ENCODE measurements at regions not wholly inside any gene's neighbourhood (a gene's known extent, or its start where the extent isn't known, plus 50 kb on each side); places are given as distances from the start of the nearest gene placed in this dataset.

DNA sequence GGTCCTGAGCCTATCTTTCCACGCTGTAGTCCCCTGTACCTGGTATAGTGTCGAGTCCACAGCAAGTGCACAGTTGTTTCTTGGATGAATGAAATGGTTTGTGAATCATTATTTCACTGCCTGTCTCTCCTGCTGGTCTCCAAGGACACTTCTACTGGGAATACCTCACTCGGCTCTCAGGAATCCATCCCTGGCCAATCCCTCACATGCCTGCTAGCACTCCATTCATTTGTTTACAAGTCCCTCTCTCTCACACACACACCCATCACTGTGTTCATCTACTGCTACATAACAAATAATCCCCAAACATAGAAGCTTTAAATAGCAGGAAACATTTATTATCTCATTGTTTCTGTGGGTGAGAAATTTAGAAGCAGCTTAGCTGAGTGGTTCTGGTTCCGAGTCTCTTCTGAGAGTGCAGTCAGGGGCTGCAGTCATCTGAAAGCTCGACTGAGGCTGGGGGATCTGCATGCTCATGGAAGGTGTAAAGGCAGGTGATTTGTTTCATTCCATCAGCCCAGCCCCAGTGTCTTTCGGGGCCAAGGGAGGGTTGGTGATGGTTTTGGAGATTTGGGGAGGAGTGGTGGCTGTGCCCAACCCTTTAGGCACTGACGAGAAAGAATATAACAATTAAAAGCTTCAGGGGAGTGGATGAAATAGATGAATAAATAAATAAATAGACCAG is 132.7 kb upstream of the IER5L start:
- DNase-seq (ENCODE audit: low read depth) (no peak), FAIRE-seq (peak; percentile 79)
- no peaks in the 10 kb centered on the region for H3K27me3 ChIP-seq (ENCODE audit: control insufficient read depth, insufficient read depth, low read length)
- TF ChIP-seq, protein P1, sequence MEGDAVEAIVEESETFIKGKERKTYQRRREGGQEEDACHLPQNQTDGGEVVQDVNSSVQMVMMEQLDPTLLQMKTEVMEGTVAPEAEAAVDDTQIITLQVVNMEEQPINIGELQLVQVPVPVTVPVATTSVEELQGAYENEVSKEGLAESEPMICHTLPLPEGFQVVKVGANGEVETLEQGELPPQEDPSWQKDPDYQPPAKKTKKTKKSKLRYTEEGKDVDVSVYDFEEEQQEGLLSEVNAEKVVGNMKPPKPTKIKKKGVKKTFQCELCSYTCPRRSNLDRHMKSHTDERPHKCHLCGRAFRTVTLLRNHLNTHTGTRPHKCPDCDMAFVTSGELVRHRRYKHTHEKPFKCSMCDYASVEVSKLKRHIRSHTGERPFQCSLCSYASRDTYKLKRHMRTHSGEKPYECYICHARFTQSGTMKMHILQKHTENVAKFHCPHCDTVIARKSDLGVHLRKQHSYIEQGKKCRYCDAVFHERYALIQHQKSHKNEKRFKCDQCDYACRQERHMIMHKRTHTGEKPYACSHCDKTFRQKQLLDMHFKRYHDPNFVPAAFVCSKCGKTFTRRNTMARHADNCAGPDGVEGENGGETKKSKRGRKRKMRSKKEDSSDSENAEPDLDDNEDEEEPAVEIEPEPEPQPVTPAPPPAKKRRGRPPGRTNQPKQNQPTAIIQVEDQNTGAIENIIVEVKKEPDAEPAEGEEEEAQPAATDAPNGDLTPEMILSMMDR (IDR thresholded peaks at IDR 0.05; ENCODE audit: insufficient read depth, low read length, severe bottlenecking) = no peak
- no peak overlapping the region for H3K4me3 ChIP-seq (ENCODE audit: low read depth, low read length)
- no peaks in the 10 kb centered on the region for H3K36me3 ChIP-seq (ENCODE audit: control insufficient read depth, insufficient read depth, low read length)

DNA sequence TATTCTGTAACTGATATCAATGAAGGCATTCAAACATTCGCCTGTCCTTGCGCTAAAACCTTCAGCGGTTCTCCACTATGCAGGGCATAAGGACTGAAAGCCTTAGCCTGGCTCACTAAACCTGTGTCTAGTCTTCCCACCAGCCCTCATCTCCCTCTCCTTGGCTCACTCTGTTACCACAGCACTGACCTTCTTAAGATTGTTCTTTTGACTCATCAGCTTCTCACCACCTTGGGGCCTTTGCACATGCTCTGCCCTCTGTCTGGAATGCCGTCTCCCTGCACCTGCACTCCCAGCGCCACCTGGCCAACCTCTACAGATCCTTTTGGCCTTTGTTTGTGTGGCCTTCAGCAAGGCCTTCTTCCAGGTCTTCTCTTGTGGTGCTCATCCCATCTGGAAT is 131.8 kb upstream of the IER5L start:
- DNase-seq (ENCODE audit: low read depth) = no peak
- Histone ChIP-seq H3K4me3 (ENCODE audit: low read depth, low read length) (no peak overlapping the region), H3K36me3 (ENCODE audit: control insufficient read depth, insufficient read depth, low read length) (no peaks in the 10 kb centered on the region), H3K27me3 (ENCODE audit: control insufficient read depth, insufficient read depth, low read length) (no peaks in the 10 kb centered on the region)
- FAIRE-seq = peak; percentile 62
- TF ChIP-seq, protein P1 (IDR thresholded peaks at IDR 0.05; ENCODE audit: insufficient read depth, low read length, severe bottlenecking) = no peak

GRCh38 chr9:129309041-129309430 is 131.0 kb upstream of the IER5L start:
- H3K4me3 ChIP-seq (ENCODE audit: low read depth, low read length) = no peak overlapping the region
- H3K36me3 ChIP-seq (ENCODE audit: control insufficient read depth, insufficient read depth, low read length) = no peaks in the 10 kb centered on the region
- DNase-seq (ENCODE audit: low read depth) (no peak), FAIRE-seq (no peak)
- no peaks in the 10 kb centered on the region for H3K27me3 ChIP-seq (ENCODE audit: control insufficient read depth, insufficient read depth, low read length)
- TF ChIP-seq, protein P1 (IDR thresholded peaks at IDR 0.05; ENCODE audit: insufficient read depth, low read length, severe bottlenecking) = no peak

DNA sequence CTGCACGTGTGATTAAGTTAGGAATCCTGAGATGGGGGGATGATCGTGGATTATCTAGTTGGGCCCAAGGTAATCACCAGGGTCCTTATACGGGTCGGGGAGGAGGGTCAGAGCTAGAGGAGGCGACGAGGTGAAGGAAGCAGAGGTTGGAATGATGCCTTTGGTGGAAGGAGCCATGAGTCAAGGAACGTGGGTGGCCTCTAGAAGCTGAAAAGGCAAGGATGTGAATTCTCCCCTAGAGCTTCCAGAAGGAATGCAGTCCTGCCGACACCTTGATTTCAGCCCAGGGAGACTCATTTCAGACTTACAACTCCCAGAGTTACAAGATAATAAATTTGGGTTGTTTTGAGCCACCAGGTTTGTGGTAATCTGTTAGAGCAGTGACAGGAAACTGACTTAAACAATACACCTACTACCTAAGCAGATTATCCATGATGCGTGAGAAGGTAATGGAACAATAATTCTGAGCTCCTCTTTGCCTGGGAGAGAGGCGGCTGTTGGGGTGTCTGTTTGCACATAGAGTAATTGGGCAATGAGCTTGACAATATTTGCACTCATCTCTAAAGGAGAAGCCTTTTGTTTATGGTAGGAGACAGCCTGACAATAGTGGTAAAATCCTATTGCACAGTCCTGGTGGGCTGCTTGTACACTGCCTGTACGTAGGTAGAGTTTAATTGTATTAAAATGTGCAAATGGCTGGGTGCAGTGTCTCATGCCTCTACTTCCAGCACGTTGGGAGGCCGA is 129.3 kb upstream of the IER5L start:
- no peaks in the 10 kb centered on the region for H3K36me3 ChIP-seq (ENCODE audit: control insufficient read depth, insufficient read depth, low read length)
- DNase-seq (ENCODE audit: low read depth) (peak; percentile 12), FAIRE-seq (peak; percentile 93)
- H3K4me3 ChIP-seq (ENCODE audit: low read depth, low read length) = no peak overlapping the region
- H3K27me3 ChIP-seq (ENCODE audit: control insufficient read depth, insufficient read depth, low read length) = no peaks in the 10 kb centered on the region
- TF ChIP-seq, protein P1 (IDR thresholded peaks at IDR 0.05; ENCODE audit: insufficient read depth, low read length, severe bottlenecking) = no peak

DNA sequence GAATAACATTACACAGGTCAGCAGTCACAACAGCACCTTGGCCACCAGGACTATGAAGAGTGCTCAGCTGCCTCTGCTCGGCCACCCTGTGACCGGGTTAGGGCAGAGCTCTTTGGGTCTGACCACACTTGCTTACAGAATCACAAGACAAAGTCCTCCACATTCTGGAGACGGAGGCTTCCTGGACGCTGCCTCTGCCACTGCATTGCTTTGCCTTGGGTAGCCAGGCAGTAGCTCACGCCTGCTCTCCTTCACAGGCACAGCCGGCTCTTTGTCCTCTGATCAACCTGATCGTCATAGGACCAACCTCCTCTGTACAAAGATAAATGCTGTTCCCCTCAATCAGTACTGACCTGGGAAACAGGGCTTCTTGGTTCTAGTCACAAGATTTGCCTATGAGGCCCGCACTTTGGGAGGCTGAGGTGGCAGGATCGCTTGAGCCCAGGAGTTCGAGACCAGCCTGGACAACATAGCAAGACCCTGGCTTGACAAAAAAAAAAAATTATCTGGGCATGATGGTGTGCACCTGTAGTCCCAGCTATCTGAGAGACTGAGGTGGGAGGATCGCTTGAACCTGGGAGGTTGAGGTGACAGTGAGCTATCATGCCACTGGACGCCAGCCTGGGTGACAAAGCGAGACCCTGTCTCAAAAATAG is 128.4 kb upstream of the IER5L start:
- Histone ChIP-seq H3K4me3 (ENCODE audit: low read depth, low read length) (no peak overlapping the region), H3K27me3 (ENCODE audit: control insufficient read depth, insufficient read depth, low read length) (no peaks in the 10 kb centered on the region), H3K36me3 (ENCODE audit: control insufficient read depth, insufficient read depth, low read length) (no peaks in the 10 kb centered on the region)
- TF ChIP-seq, protein P1 (IDR thresholded peaks at IDR 0.05; ENCODE audit: insufficient read depth, low read length, severe bottlenecking) = no peak
- DNase-seq (ENCODE audit: low read depth) (no peak), FAIRE-seq (no peak)
